Renal pelvis (tissue), 1 donor: ENCODE measurements at regions not wholly inside any gene's neighbourhood (a gene's known extent, or its start where the extent isn't known, plus 50 kb on each side); places are given as distances from the start of the nearest gene placed in this dataset.

ENCODE experiments used
- DNase-seq: peaks from one replicate; pipeline ENCODE4 v3.0.0-alpha.2; 2013

GRCh38 chrX:20374900-20375438 is 108.3 kb upstream of the RPS6KA3 start:
- DNase-seq: no peak

DNA sequence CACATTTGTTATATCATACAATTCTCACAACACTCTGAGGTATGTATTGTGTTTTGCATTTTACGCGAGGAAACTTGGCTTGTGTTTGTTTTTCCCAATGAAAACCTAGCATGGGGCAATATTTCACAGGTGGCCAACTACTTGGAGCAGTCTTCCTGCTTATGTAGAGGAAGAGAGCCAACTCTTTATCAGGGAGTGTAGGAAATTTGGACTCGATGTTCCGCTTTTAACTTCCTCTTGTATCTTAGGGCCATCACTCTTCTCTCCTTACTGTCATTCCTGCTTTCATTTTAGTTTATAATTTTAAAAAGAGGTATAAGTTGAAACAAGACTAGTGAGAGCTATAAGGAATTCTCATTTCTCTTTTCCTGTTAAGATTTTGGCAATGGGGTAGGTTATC is 107.7 kb upstream of the RPS6KA3 start:
- DNase-seq: no peak

- DNase-seq: no peak
Measured at GRCh38 chrX:20373063-20373462, 106.4 kb upstream of the RPS6KA3 start.

- DNase-seq: no peak
Measured at GRCh38 chrX:20372533-20372932, 105.8 kb upstream of the RPS6KA3 start.

DNA sequence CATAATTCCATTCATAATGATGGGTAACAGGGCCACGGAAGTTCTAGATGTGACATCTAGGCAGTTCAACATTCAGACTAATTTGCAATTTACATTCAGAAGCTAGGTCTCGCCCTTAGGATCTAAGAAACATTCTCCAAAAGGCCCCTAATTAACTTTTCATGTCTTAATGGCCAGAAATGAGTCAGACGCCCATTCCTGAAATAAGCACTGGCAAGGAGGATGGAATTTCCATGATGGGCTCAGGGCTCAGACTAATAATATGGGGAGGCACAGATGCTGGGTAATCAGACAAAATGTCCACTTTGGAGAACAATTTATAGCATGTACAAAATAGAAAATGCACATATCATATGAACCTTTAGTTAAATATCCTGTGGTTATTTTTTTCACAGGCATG is 102.8 kb upstream of the RPS6KA3 start:
- no peak for DNase-seq

- no peak for DNase-seq
Measured at GRCh38 chrX:20364238-20364637, 97.5 kb upstream of the RPS6KA3 start.

GRCh38 chrX:20363275-20363674 is 96.6 kb upstream of the RPS6KA3 start:
- no peak for DNase-seq

GRCh38 chrX:20362268-20363267 is 95.9 kb upstream of the RPS6KA3 start:
- DNase-seq: peak; percentile 17

DNA sequence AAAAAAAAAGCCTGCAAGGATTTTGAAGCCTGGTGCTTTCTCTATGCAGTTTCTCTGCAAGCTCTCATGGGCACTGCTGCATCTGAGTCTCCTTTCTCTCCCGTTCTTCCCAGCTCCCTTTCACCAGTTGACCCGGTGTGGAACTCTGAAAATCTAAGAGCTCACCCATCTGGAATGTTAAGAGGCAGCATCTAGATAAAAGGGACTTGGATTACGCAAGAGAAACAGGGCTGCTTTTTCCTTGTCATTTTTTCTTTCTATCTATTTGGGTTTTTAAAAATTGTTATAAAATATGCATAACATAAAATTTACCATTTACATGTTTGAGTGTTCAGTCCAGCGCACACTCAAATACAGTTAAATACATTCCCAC is 95.2 kb upstream of the RPS6KA3 start:
- no peak for DNase-seq

DNA sequence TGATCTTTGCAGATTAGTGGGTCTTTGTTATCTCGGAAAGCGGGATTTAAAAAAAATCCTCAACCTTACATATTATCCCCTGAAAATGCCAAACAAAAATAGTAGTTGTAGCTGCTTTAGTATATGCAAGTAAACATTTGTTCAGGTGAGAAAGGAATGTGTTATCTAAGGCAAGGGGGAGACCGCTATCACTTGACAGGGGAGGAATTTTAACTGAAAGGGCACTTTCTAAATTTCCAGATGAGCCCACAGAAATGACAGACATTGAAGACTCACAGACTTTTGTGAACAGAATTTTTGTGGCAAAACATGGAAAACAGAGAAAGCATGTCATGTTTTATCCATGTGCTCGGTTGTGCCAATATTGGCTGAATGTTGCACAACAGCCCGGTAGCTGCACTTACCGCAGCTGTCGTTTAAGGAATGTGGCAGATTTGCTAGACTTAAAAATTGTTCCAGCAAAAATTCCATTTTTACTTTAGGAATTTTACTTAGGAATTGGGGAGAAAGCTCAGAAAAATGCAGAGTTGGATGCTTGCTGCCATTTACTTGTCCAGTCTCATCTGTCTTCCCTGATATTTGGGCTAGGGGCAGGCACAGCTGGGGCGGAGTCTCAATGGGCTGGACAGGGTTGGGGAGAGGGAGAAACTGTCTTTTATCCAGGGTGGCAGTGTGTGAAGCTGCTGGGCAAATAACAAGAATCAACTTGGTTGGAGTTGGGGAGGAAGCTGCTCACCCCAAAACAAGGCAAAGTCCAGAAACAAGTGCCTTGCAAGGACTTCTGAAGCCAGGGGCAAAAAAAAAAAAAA is 94.6 kb upstream of the RPS6KA3 start:
- DNase-seq: no peak

GRCh38 chrX:20355187-20355586 is 88.5 kb upstream of the RPS6KA3 start:
- no peak for DNase-seq

GRCh38 chrX:20354505-20354904 is 87.8 kb upstream of the RPS6KA3 start:
- no peak for DNase-seq

GRCh38 chrX:20352935-20353336 is 86.2 kb upstream of the RPS6KA3 start:
- no peak for DNase-seq

DNA sequence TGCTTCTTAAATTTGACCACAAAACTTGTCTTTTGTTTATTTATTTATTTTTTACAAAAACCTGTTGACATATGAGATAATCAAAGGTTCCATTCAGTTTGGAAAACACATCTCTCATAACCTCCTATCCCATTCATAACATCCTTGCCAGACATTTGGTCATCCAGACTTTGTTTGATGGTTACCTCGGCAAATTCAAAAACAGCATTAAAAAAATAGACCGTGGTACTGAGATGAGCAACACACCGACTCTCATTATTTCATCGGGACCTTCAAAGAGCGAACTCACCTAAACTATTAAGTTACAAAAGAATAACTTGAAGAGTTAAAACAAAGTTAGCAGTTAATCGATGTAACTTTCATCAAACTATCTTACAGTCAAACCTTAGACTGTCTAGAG is 85.8 kb upstream of the RPS6KA3 start:
- DNase-seq: no peak

- DNase-seq: no peak
Measured at GRCh38 chrX:20350596-20350995, 83.9 kb upstream of the RPS6KA3 start.

DNA sequence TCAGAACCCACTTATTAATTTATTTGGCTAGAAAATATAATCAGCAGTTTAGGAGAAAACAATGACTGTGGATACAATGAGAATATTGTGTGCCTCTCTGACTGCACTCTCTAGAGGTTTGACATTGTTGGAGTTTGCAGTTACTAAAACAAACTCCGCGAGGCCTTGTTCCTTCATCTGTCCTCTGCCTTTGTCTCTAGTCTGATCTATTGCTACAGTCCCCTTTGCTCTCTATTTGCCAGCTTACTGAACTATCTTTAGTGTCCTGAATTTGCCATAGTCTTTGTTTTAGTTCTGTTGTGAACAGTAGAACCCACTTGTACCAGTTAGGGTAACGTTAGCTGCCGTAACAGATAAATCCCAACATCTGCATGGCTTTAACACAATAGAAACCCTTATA is 81.4 kb upstream of the RPS6KA3 start:
- DNase-seq: no peak

DNA sequence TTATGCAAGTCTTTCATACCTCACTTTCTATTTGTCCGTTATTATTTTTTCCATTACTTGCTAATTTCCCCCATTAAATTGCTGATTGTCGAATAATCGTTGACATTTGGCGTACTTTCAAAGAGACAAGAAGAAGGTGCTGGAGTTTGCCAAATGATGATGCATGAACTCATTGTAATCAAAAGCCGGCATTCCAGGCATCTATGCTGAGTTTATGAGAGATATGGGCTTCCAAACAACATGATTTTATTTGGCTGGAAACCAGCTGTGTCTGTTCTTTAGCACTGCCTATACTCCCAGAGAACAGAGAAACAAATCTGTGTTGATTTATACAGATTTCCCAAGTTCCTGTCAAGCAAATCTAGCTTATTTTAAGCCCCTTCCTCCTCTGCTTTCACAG is 80.8 kb upstream of the RPS6KA3 start:
- DNase-seq: no peak

GRCh38 chrX:20333672-20334071 is 67.0 kb upstream of the RPS6KA3 start:
- no peak for DNase-seq

- DNase-seq: no peak
Measured at GRCh38 chrX:20330545-20330944, 63.8 kb upstream of the RPS6KA3 start.

DNA sequence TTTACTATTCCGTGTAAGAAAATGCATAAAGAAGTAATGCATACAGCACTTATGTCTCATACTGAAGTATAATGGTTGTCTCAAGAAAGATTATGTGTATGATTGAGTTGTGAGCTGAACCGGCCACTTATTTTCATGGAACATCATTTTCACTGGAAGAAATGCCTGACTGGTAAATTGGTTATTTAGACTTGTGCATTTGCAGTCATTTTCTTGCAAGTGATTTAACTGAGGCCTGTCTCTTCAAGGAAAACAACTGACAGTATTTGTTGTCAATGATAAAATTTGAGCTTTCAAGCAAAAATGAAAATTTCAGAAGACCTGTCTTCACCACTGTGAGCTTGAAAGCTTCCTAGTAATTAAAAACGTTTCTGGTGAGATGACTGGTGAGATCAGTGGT is 62.7 kb upstream of the RPS6KA3 start:
- no peak for DNase-seq

- DNase-seq: no peak
Measured at GRCh38 chrX:20325786-20326388, 59.2 kb upstream of the RPS6KA3 start.

DNA sequence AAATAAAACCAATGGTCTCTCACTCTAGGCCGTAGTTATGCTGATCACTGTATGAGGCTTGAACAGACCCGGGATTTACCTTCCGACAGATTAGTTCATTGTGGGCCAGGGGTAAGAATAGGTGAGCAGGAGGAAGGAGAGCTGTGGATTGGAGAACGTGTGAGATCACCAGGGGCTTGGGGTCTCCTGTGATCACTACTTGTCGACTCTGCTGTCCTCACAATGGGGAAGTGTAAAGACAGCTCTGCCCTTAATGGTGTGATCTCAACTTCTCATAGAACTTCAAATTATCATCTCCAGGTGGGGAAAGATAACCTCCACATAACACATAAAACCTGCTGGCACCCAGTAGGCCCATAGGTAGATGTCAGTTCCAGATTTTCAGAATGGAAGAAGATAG is 56.2 kb upstream of the RPS6KA3 start:
- DNase-seq: no peak
